ENCODE measurements at regions not wholly inside any gene's neighbourhood (a gene's known extent, or its start where the extent isn't known, plus 50 kb on each side); places are given as distances from the start of the nearest gene placed in this dataset.
"Not testable (repeated sequence)": the region's sequence is repeated elsewhere in the genome, so short reads cannot be mapped to it uniquely, and the experiment has no call there.

- DNase-seq (ENCODE audit: low read depth in 2 of 2) = no peak
Observed at GRCh38 chr13:43946281-43946680, 66.6 kb downstream of the LACC1 start.

GRCh38 chr13:43947897-43948458 lies 68.3 kb downstream of the LACC1 start:
- no peak for DNase-seq (ENCODE audit: low read depth in 2 of 2)

- no peak for DNase-seq (ENCODE audit: low read depth in 2 of 2)
Observed at GRCh38 chr13:43953370-43953769, 73.7 kb downstream of the LACC1 start.

GRCh38 chr13:43956975-43957374 lies 77.3 kb downstream of the LACC1 start:
- not testable (repeated sequence) for DNase-seq (ENCODE audit: low read depth in 2 of 2)

GRCh38 chr13:43959291-43959690 lies 79.6 kb downstream of the LACC1 start:
- DNase-seq (ENCODE audit: low read depth in 2 of 2) = no peak

- no peak for DNase-seq (ENCODE audit: low read depth in 2 of 2)
Observed at GRCh38 chr13:43961909-43962308, 82.2 kb downstream of the LACC1 start.

- no peak for DNase-seq (ENCODE audit: low read depth in 2 of 2)
Observed at GRCh38 chr13:43963726-43964125, 84.0 kb downstream of the LACC1 start.

- no peak for DNase-seq (ENCODE audit: low read depth in 2 of 2)
Observed at GRCh38 chr13:43964698-43965458, 85.2 kb downstream of the LACC1 start.

- no peak for DNase-seq (ENCODE audit: low read depth in 2 of 2)
Observed at GRCh38 chr13:43965459-43965845, 85.7 kb downstream of the LACC1 start.

- DNase-seq (ENCODE audit: low read depth in 2 of 2) = not testable (repeated sequence)
Observed at GRCh38 chr13:43968251-43968942, 88.7 kb downstream of the LACC1 start.

GRCh38 chr13:43968943-43969690 lies 89.4 kb downstream of the LACC1 start:
- not testable (repeated sequence) for DNase-seq (ENCODE audit: low read depth in 2 of 2)

GRCh38 chr13:43969919-43970318 lies 90.2 kb downstream of the LACC1 start:
- not testable (repeated sequence) for DNase-seq (ENCODE audit: low read depth in 2 of 2)

GRCh38 chr13:43970520-43971242 lies 91.0 kb downstream of the LACC1 start:
- DNase-seq (ENCODE audit: low read depth in 2 of 2) = not testable (repeated sequence)

GRCh38 chr13:43971324-43971723 lies 91.6 kb downstream of the LACC1 start:
- not testable (repeated sequence) for DNase-seq (ENCODE audit: low read depth in 2 of 2)

- DNase-seq (ENCODE audit: low read depth in 2 of 2) = no peak
Observed at GRCh38 chr13:43977911-43978310, 98.2 kb downstream of the LACC1 start.

- no peak for DNase-seq (ENCODE audit: low read depth in 2 of 2)
Observed at GRCh38 chr13:43978688-43979087, 99.0 kb downstream of the LACC1 start.

- no peak for DNase-seq (ENCODE audit: low read depth in 2 of 2)
Observed at GRCh38 chr13:43979492-43979891, 99.8 kb downstream of the LACC1 start.

- DNase-seq (ENCODE audit: low read depth in 2 of 2) = no peak
Observed at GRCh38 chr13:43980587-43980986, 100.9 kb downstream of the LACC1 start.

- no peak for DNase-seq (ENCODE audit: low read depth in 2 of 2)
Observed at GRCh38 chr13:43981091-43981490, 101.4 kb downstream of the LACC1 start.

- DNase-seq (ENCODE audit: low read depth in 2 of 2) = no peak
Observed at GRCh38 chr13:43981512-43982301, 102.0 kb downstream of the LACC1 start.

- no peak for DNase-seq (ENCODE audit: low read depth in 2 of 2)
Observed at GRCh38 chr13:43983373-43983772, 103.7 kb downstream of the LACC1 start.
